HCT116 (cell line): ENCODE measurements at regions not wholly inside any gene's neighbourhood (a gene's known extent, or its start where the extent isn't known, plus 50 kb on each side); places are given as distances from the start of the nearest gene placed in this dataset.

ENCODE experiments used
- ATAC-seq: fragments of 200-7000 bp; cut with Tn5 transposase; 2 replicates; pipeline ENCODE4 v1.9.1; 2020; ENCODE audit warnings: mild to moderate bottlenecking, moderate library complexity
- BruUV-seq: library from RNA; stranded (reverse); fragments of 400-500 nt; replicated peaks from 2 replicates; lab custom pipeline; 2021; lab: Mats Ljungman, UMichigan
- CTCF ChIA-PET: fragments of 300-600 bp; sonication (Branson Sonifier 250); formaldehyde crosslinking; loops from one replicate; lab custom pipeline; 2021; ENCODE audit warnings: antibody characterized with exemption; lab: Charles Lee
- POLR2A ChIA-PET: fragments of 300-600, 350-600 bp; sonication (Branson Sonifier 250); formaldehyde crosslinking; loops from one replicate; lab custom pipeline; 2021; ENCODE audit warnings: antibody characterized with exemption; lab: Charles Lee
- RAD21 ChIA-PET, 2 experiments: fragments of 300-600 bp; sonication (Branson Sonifier 250); formaldehyde crosslinking; loops; one replicate each; lab custom pipeline; 2023; ENCODE audit warnings: low total read pairs in 2 of 2; ENCODE audit not compliant: uncharacterized antibody in 2 of 2, unreplicated experiment in 2 of 2, low non-redundant PET in 1 of 2; lab: Charles Lee
- DNase-seq: peaks from one replicate; pipeline ENCODE4 v3.0.0-alpha.2; 2010; ENCODE audit warnings: low read depth, low spot score
- H2AFZ ChIP-seq: fragments of 200-600 bp; shearing (Covaris generic), sonication (generic); 2 replicates; pipeline ENCODE4 v1.6.1; 2017; ENCODE audit warnings: low read depth, mixed run types, mixed read lengths, antibody characterized with exemption, low read length; ENCODE audit not compliant: poor library complexity, severe bottlenecking
- H3K27ac ChIP-seq: 2 replicates; pipeline ENCODE4 v1.5.1; 2012; ENCODE audit warnings: low read depth, low read length
- H3K27me3 ChIP-seq: fragments of 200-600 bp; sonication (generic); 2 replicates; pipeline ENCODE4 v1.6.1; 2016; ENCODE audit warnings: mixed run types, low read length, mixed read lengths; ENCODE audit not compliant: insufficient read depth
- H3K36me3 ChIP-seq, 2 experiments: fragments of 200-500 bp in 1 of 2; fragments of 200-600 bp in 1 of 2; sonication (Bioruptor generic) in 1 of 2; sonication (generic) in 1 of 2; 2 replicates each; pipeline versions ENCODE4 v1.5.1 to v1.6.1; 2014 to 2016; ENCODE audit warnings: low read length in 2 of 2, inconsistent platforms in 1 of 2, mixed read lengths in 1 of 2, mixed run types in 1 of 2; ENCODE audit not compliant: insufficient read depth in 2 of 2, control insufficient read depth in 1 of 2
- H3K4me1 ChIP-seq, 2 experiments: fragments of 200-600 bp in 1 of 2; sonication (generic) in 1 of 2; 2 replicates each; pipeline versions ENCODE4 v1.5.1 to v1.6.1; 2012 to 2017; ENCODE audit warnings: low read length in 2 of 2, inconsistent platforms in 1 of 2, mild to moderate bottlenecking in 1 of 2, mixed read lengths in 1 of 2, mixed run types in 1 of 2, moderate library complexity in 1 of 2; ENCODE audit not compliant: insufficient read depth in 2 of 2, control insufficient read depth in 1 of 2
- H3K4me2 ChIP-seq: fragments of 200-600 bp; sonication (generic); 2 replicates; pipeline ENCODE4 v1.6.1; 2017; ENCODE audit warnings: mixed run types, low read length, mixed read lengths
- H3K4me3 ChIP-seq, 2 experiments: fragments of 200-600 bp in 1 of 2; sonication (generic) in 1 of 2; replicated peaks in 1 of 2; 2 replicates each; pipeline ENCODE4 v1.5.1; 2011 to 2016; ENCODE audit warnings: low read length in 2 of 2, control low read depth in 1 of 2, low read depth in 1 of 2, mild to moderate bottlenecking in 1 of 2, mixed read lengths in 1 of 2, mixed run types in 1 of 2
- H3K79me2 ChIP-seq: fragments of 200-600 bp; sonication (generic); 2 replicates; pipeline ENCODE4 v1.6.1; 2017; ENCODE audit warnings: mild to moderate bottlenecking, mixed run types, low read length, moderate library complexity, mixed read lengths; ENCODE audit not compliant: insufficient read depth
- H3K9ac ChIP-seq: fragments of 200-600 bp; sonication (generic); 2 replicates; pipeline ENCODE4 v1.6.1; 2016; ENCODE audit warnings: low read length, mixed read lengths
- H3K9me2 ChIP-seq: fragments of 200-600 bp; sonication (generic), shearing (Covaris generic); 2 replicates; pipeline ENCODE4 v1.6.1; 2017; ENCODE audit warnings: mixed run types, mild to moderate bottlenecking, moderate library complexity; ENCODE audit not compliant: insufficient read depth
- H3K9me3 ChIP-seq, 2 experiments: fragments of 200-500 bp in 1 of 2; fragments of 200-600 bp in 1 of 2; sonication (Bioruptor generic) in 1 of 2; sonication (generic) in 1 of 2; 2 replicates each; pipeline ENCODE4 v1.6.1; 2014 to 2017; ENCODE audit warnings: low read length in 2 of 2, mixed read lengths in 2 of 2, inconsistent platforms in 1 of 2, low read depth in 1 of 2, mild to moderate bottlenecking in 1 of 2, mixed run types in 1 of 2, moderate library complexity in 1 of 2; ENCODE audit not compliant: control insufficient read depth in 1 of 2, insufficient read depth in 1 of 2
- H4K20me1 ChIP-seq: fragments of 200-600 bp; sonication (generic), shearing (Covaris generic); 2 replicates; pipeline ENCODE4 v1.6.1; 2017; ENCODE audit warnings: mixed run types, mild to moderate bottlenecking, moderate library complexity; ENCODE audit not compliant: insufficient read depth
- EZH2phosphoT487 ChIP-seq: fragments of 200-600 bp; IDR thresholded peaks from 2 replicates; pipeline ENCODE4 v1.6.1; 2018; ENCODE audit warnings: antibody characterized with exemption, borderline replicate concordance
- FOSL1 ChIP-seq: IDR thresholded peaks from 2 replicates; pipeline ENCODE4 v1.6.1; 2012; ENCODE audit warnings: low read depth
- JUND ChIP-seq: IDR thresholded peaks from 2 replicates; pipeline ENCODE4 v1.6.1; 2012
- SIN3A ChIP-seq: IDR thresholded peaks from 2 replicates; pipeline ENCODE4 v1.6.1; 2012; ENCODE audit warnings: low read depth
- ZFX ChIP-seq: fragments of 450-650 bp; IDR thresholded peaks from 2 replicates; pipeline ENCODE4 v1.6.1; 2017
- intact Hi-C: fragments of 100-400 bp; cut with micrococcal nuclease; formaldehyde crosslinking; loops from 2 replicates; pipeline ENCODE4 v1.10.0; 2022
- TF ChIP-seq, protein P1 (sequence below): IDR thresholded peaks from 2 replicates; pipeline ENCODE4 v1.6.1; 2012
- TF ChIP-seq, protein P2 (sequence below): IDR thresholded peaks from 2 replicates; pipeline ENCODE4 v1.6.1; 2012; ENCODE audit warnings: low read depth
- TF ChIP-seq, protein P3 (sequence below): IDR thresholded peaks from 2 replicates; pipeline ENCODE4 v1.6.1; 2011; ENCODE audit warnings: mild to moderate bottlenecking, low read length, moderate library complexity; ENCODE audit not compliant: insufficient replicate concordance; ENCODE audit errors: extremely low read depth
- TF ChIP-seq, protein P4 (sequence below), 3 experiments: fragments of 200-600 bp in 1 of 3; sonication (generic) in 1 of 3; IDR thresholded peaks in 2 of 3; conservative IDR thresholded peaks in 1 of 3; 2 replicates each; pipeline ENCODE4 v1.5.1; 2012 to 2017; ENCODE audit warnings: low read depth in 2 of 3, low read length in 2 of 3, antibody characterized with exemption in 1 of 3, borderline replicate concordance in 1 of 3, control low read depth in 1 of 3, mild to moderate bottlenecking in 1 of 3, mixed read lengths in 1 of 3, mixed run types in 1 of 3, moderate library complexity in 1 of 3; ENCODE audit not compliant: insufficient read depth in 1 of 3

DNA sequence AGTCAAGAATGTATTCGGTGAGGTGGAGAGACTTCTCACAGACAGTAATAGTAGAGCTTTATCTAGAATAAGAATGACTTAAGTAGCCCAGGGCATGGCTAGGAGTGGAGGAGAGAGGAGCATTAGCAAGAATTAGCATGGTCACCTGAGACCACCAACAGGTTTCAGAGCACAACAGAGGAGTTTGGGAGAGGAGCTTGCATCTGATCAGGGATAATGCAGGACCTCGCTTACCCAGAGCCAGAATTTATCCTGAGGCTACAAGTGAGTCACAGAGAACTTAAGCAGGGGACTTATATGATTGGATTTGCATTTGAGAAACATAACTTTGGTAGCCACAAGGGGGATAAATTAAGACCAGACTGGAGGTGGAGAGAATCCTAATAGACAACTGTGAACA lies 102.1 kb upstream of the FNDC3A start:
- intact Hi-C loops = no loop called here
- Histone ChIP-seq H3K4me3 (no peak overlapping the region), H3K4me1 (no peaks in the 10 kb centered on the region), H3K27me3 (peaks cover 11% of the 10 kb centered on the region; the same call in 1 of the 2 replicates), H2AFZ (no peak overlapping the region), H3K9me2 (no peaks in the 10 kb centered on the region), H3K4me2 (no peak overlapping the region), H3K79me2 (no peaks in the 10 kb centered on the region), H3K27ac (no peak overlapping the region), H3K36me3 (no peaks in the 10 kb centered on the region), H3K9me3 (no peaks in the 10 kb centered on the region), H3K9ac (no peak overlapping the region)
- DNase-seq = no peak
- RAD21 ChIA-PET = no interaction called here
- no TSS peak for BruUV-seq
- CTCF ChIA-PET = no interaction called here
- TF ChIP-seq JUND = no peak
- TF ChIP-seq, protein P1, sequence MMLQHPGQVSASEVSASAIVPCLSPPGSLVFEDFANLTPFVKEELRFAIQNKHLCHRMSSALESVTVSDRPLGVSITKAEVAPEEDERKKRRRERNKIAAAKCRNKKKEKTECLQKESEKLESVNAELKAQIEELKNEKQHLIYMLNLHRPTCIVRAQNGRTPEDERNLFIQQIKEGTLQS = no peak
- no peak for TF ChIP-seq ZFX
- TF ChIP-seq, protein P2, sequence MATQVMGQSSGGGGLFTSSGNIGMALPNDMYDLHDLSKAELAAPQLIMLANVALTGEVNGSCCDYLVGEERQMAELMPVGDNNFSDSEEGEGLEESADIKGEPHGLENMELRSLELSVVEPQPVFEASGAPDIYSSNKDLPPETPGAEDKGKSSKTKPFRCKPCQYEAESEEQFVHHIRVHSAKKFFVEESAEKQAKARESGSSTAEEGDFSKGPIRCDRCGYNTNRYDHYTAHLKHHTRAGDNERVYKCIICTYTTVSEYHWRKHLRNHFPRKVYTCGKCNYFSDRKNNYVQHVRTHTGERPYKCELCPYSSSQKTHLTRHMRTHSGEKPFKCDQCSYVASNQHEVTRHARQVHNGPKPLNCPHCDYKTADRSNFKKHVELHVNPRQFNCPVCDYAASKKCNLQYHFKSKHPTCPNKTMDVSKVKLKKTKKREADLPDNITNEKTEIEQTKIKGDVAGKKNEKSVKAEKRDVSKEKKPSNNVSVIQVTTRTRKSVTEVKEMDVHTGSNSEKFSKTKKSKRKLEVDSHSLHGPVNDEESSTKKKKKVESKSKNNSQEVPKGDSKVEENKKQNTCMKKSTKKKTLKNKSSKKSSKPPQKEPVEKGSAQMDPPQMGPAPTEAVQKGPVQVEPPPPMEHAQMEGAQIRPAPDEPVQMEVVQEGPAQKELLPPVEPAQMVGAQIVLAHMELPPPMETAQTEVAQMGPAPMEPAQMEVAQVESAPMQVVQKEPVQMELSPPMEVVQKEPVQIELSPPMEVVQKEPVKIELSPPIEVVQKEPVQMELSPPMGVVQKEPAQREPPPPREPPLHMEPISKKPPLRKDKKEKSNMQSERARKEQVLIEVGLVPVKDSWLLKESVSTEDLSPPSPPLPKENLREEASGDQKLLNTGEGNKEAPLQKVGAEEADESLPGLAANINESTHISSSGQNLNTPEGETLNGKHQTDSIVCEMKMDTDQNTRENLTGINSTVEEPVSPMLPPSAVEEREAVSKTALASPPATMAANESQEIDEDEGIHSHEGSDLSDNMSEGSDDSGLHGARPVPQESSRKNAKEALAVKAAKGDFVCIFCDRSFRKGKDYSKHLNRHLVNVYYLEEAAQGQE = no peak
- TF ChIP-seq EZH2phosphoT487 = no peak
- TF ChIP-seq, protein P3, sequence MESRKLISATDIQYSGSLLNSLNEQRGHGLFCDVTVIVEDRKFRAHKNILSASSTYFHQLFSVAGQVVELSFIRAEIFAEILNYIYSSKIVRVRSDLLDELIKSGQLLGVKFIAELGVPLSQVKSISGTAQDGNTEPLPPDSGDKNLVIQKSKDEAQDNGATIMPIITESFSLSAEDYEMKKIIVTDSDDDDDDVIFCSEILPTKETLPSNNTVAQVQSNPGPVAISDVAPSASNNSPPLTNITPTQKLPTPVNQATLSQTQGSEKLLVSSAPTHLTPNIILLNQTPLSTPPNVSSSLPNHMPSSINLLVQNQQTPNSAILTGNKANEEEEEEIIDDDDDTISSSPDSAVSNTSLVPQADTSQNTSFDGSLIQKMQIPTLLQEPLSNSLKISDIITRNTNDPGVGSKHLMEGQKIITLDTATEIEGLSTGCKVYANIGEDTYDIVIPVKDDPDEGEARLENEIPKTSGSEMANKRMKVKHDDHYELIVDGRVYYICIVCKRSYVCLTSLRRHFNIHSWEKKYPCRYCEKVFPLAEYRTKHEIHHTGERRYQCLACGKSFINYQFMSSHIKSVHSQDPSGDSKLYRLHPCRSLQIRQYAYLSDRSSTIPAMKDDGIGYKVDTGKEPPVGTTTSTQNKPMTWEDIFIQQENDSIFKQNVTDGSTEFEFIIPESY = no peak
- TF ChIP-seq, protein P4, sequence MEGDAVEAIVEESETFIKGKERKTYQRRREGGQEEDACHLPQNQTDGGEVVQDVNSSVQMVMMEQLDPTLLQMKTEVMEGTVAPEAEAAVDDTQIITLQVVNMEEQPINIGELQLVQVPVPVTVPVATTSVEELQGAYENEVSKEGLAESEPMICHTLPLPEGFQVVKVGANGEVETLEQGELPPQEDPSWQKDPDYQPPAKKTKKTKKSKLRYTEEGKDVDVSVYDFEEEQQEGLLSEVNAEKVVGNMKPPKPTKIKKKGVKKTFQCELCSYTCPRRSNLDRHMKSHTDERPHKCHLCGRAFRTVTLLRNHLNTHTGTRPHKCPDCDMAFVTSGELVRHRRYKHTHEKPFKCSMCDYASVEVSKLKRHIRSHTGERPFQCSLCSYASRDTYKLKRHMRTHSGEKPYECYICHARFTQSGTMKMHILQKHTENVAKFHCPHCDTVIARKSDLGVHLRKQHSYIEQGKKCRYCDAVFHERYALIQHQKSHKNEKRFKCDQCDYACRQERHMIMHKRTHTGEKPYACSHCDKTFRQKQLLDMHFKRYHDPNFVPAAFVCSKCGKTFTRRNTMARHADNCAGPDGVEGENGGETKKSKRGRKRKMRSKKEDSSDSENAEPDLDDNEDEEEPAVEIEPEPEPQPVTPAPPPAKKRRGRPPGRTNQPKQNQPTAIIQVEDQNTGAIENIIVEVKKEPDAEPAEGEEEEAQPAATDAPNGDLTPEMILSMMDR (IDR thresholded peaks at IDR 0.05 in 2 of 3, conservative IDR thresholded peaks at IDR 0.05 in 1 of 3; ENCODE audit: borderline replicate concordance in 1 of 3, insufficient read depth in 1 of 3, low read depth in 2 of 3, low read length in 2 of 3) = no peak
- no peak for TF ChIP-seq SIN3A
- TF ChIP-seq FOSL1 = no peak
- TF ChIP-seq, all 23 proteins: peak for 0
- no peaks in the 10 kb centered on the region for H4K20me1 ChIP-seq
- no peak for ATAC-seq
- POLR2A ChIA-PET = no interaction called here
